ENCODE measurements at regions not wholly inside any gene's neighbourhood (a gene's known extent, or its start where the extent isn't known, plus 50 kb on each side); places are given as distances from the start of the nearest gene placed in this dataset.

GRCh38 chr4:140252141-140252741, 98.3 kb upstream of the MAML3 start:
- TF ChIP-seq CTCF (IDR thresholded peaks at IDR 0.05 in 8 of 11, conservative IDR thresholded peaks at IDR 0.05 in 3 of 11) (no peak), POLR2A (IDR thresholded peaks at IDR 0.05) (no peak)
